Fibroblast of the aortic adventitia (primary cell): ENCODE measurements at regions not wholly inside any gene's neighbourhood (a gene's known extent, or its start where the extent isn't known, plus 50 kb on each side); places are given as distances from the start of the nearest gene placed in this dataset.

Source experiments
- DNase-seq: peaks from one replicate; pipeline ENCODE4 v3.0.0-alpha.2; 2010; ENCODE audit warnings: low read depth
- H3K4me3 ChIP-seq: 2 replicates; pipeline ENCODE4 v1.5.1; 2011; ENCODE audit warnings: low read depth, mild to moderate bottlenecking, control low read depth, low read length, moderate library complexity
- TF ChIP-seq, protein P1 (sequence below): IDR thresholded peaks from 2 replicates; pipeline ENCODE4 v1.5.1; 2011; ENCODE audit warnings: mild to moderate bottlenecking, low read length, control low read depth, inconsistent platforms; ENCODE audit not compliant: insufficient read depth

GRCh38 chr17:71057448-71057847 lies 888.1 kb downstream of the KCNJ2 start:
- H3K4me3 ChIP-seq, result no peak overlapping the region
- DNase-seq, result no peak
- TF ChIP-seq, protein P1, sequence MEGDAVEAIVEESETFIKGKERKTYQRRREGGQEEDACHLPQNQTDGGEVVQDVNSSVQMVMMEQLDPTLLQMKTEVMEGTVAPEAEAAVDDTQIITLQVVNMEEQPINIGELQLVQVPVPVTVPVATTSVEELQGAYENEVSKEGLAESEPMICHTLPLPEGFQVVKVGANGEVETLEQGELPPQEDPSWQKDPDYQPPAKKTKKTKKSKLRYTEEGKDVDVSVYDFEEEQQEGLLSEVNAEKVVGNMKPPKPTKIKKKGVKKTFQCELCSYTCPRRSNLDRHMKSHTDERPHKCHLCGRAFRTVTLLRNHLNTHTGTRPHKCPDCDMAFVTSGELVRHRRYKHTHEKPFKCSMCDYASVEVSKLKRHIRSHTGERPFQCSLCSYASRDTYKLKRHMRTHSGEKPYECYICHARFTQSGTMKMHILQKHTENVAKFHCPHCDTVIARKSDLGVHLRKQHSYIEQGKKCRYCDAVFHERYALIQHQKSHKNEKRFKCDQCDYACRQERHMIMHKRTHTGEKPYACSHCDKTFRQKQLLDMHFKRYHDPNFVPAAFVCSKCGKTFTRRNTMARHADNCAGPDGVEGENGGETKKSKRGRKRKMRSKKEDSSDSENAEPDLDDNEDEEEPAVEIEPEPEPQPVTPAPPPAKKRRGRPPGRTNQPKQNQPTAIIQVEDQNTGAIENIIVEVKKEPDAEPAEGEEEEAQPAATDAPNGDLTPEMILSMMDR, result no peak

DNA sequence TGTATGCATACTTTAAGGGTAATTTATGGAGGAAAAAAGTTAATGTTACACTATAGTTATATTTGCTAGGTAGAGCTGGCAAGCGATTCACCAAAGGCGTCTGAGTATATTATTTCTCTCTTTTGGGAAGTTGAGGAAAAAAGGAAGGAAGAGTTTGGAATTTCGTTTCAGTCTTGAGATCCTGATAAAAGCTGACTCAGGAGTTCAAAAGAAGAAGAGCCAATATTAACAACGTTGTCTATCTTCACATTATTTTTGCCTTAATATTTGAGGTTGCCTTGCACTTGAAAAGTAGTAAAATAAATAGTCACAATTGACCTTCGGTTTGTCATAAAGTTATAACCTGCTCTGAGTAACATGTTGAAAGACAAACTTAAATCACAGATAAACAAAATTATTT lies 888.6 kb downstream of the KCNJ2 start:
- DNase-seq, result no peak
- H3K4me3 ChIP-seq, result no peak overlapping the region
- TF ChIP-seq, protein P1, result no peak

GRCh38 chr17:71063127-71063526 lies 893.8 kb downstream of the KCNJ2 start:
- TF ChIP-seq, protein P1, result no peak
- H3K4me3 ChIP-seq, result no peak overlapping the region
- no peak for DNase-seq

DNA sequence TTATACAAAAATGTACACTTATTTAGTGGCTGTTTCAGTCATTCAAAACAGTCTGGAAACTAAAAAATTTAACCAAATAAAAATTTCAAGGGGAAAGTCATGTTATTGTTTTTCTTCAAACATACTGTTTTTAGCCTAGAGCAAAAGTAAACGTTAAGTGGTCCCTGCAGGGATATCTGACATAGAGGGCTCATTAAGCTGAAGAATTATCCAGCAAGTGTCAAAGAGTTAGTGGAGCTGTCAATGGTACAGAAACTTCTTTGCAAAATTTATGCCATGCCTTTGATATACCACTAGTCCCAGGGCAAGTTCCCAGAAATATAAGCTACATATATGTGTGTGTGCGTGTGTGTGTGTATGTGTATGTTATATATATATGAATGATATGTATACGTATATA lies 894.2 kb downstream of the KCNJ2 start:
- H3K4me3 ChIP-seq, result no peak overlapping the region
- TF ChIP-seq, protein P1, result no peak

DNA sequence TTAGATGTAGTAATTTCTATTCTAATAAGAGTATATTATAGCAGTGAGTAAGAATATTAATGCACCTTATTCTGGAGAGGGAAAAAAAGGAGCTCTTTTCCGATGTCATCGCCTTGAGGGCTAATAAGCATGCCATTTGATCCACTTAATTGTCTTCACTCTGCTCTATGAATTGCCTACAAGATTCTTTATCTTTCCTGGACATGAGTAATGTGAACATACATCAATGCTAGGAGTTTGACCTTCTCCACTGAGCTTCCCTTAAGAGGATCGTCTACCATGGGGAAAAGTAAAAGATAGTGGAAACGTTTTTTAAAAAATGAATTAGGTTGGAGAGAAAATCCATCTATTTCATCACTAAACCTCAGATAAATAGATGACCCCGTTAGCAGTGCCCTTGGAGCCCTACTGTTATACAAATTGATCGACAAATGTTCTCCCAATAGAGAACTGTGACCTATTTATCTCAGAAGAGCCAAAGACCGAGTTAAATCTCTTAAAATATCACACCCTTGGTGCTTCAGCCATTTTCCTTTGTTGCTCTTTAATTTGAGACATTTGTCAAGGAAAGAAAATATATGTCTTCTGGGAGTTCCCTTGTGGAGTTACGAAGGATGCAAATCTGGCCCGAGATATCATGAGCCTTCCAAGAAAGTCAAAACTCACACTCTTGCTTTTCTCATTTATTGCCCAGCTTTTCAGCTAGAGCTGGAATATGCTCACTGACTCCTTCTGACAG lies 898.5 kb downstream of the KCNJ2 start:
- DNase-seq, result peak; percentile 0
- H3K4me3 ChIP-seq, result no peak overlapping the region
- TF ChIP-seq, protein P1, result no peak

More for the DNA sequence above, 894.2 kb downstream of the KCNJ2 start:
- DNase-seq, result no peak

GRCh38 chr17:71068408-71068750 lies 899.0 kb downstream of the KCNJ2 start:
- TF ChIP-seq, protein P1, result no peak
- DNase-seq, result peak; percentile 4
- no peak overlapping the region for H3K4me3 ChIP-seq

DNA sequence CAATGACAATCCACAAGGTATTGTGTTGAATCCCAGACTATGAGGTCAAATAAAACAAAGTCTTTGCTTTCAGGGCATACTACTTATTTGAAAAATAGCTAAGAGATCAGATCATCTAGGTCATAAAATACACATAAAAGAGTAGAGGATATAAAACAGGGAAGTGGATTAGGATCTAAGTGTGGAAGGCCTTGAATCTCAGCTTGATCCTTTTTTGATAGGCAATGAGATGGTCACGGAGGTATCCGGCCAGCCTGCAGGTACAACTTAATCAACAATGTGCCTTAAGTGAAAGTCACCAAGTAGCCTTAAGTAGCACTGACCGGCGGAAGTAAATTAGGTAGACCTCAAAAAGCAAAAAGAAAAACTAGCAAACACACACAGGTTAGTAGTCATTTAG lies 901.7 kb downstream of the KCNJ2 start:
- TF ChIP-seq, protein P1, result no peak
- no peak overlapping the region for H3K4me3 ChIP-seq

More for the DNA sequence above, 901.7 kb downstream of the KCNJ2 start:
- no peak for DNase-seq
